DND-41 (cell line): ENCODE measurements at regions not wholly inside any gene's neighbourhood (a gene's known extent, or its start where the extent isn't known, plus 50 kb on each side); places are given as distances from the start of the nearest gene placed in this dataset.

Source experiments
- ATAC-seq: fragments of 200-7000 bp; cut with Tn5 transposase; 3 replicates; pipeline ENCODE4 v1.9.1; 2021; ENCODE audit warnings: low read depth; ENCODE audit not compliant: insufficient read depth
- DNase-seq: peaks from one replicate; pipeline ENCODE4 v3.0.0-alpha.2; 2020
- H2AFZ ChIP-seq: 2 replicates; pipeline ENCODE4 v1.6.0; 2012; ENCODE audit warnings: low read depth, low read length
- H3K27ac ChIP-seq: 2 replicates; pipeline ENCODE4 v1.5.1; 2012; ENCODE audit warnings: low read length, inconsistent platforms
- H3K27me3 ChIP-seq: fragments of 200-600 bp; sonication (generic); 2 replicates; pipeline ENCODE4 v1.6.0; 2012; ENCODE audit warnings: low read length, mild to moderate bottlenecking, inconsistent platforms; ENCODE audit not compliant: insufficient read depth, poor library complexity
- H3K36me3 ChIP-seq: 2 replicates; pipeline ENCODE4 v1.5.1; 2012; ENCODE audit warnings: low read length, inconsistent platforms; ENCODE audit not compliant: insufficient read depth
- H3K4me1 ChIP-seq: 2 replicates; pipeline ENCODE4 v1.5.1; 2012; ENCODE audit warnings: mild to moderate bottlenecking, low read length; ENCODE audit not compliant: insufficient read depth
- H3K4me2 ChIP-seq: 2 replicates; pipeline ENCODE4 v1.6.0; 2012; ENCODE audit warnings: mild to moderate bottlenecking, moderate library complexity, low read length, inconsistent platforms; ENCODE audit not compliant: insufficient read depth
- H3K4me3 ChIP-seq, 2 experiments: fragments of 200-600 bp in 1 of 2; shearing (Covaris generic) in 1 of 2; 2 replicates each; pipeline ENCODE4 v1.5.1; 2012 to 2016; ENCODE audit warnings: inconsistent platforms in 2 of 2, low read length in 2 of 2, mild to moderate bottlenecking in 2 of 2, low read depth in 1 of 2, moderate library complexity in 1 of 2
- H3K79me2 ChIP-seq: 2 replicates; pipeline ENCODE4 v1.6.0; 2012; ENCODE audit warnings: low read length, inconsistent platforms; ENCODE audit not compliant: insufficient read depth
- H3K9ac ChIP-seq: 2 replicates; pipeline ENCODE4 v1.6.0; 2012; ENCODE audit warnings: low read depth, mild to moderate bottlenecking, inconsistent platforms, low read length, moderate library complexity
- H3K9me3 ChIP-seq: 2 replicates; pipeline ENCODE4 v1.5.1; 2012; ENCODE audit warnings: low read length, moderate library complexity, mild to moderate bottlenecking, inconsistent platforms; ENCODE audit not compliant: insufficient read depth, severe bottlenecking
- H4K20me1 ChIP-seq: 2 replicates; pipeline ENCODE4 v1.6.0; 2012; ENCODE audit warnings: low read length; ENCODE audit not compliant: insufficient read depth
- EZH2 ChIP-seq: IDR thresholded peaks from 3 replicates; pipeline ENCODE4 v1.6.1; 2012; ENCODE audit warnings: borderline replicate concordance, low read depth, mild to moderate bottlenecking, moderate library complexity, low read length, inconsistent platforms; ENCODE audit not compliant: severe bottlenecking
- TF ChIP-seq, protein P1 (sequence below): IDR thresholded peaks from 2 replicates; pipeline ENCODE4 v1.5.1; 2012; ENCODE audit warnings: borderline replicate concordance, low read length, moderate library complexity, mild to moderate bottlenecking; ENCODE audit not compliant: poor library complexity, severe bottlenecking; ENCODE audit errors: extremely low read depth

DNA sequence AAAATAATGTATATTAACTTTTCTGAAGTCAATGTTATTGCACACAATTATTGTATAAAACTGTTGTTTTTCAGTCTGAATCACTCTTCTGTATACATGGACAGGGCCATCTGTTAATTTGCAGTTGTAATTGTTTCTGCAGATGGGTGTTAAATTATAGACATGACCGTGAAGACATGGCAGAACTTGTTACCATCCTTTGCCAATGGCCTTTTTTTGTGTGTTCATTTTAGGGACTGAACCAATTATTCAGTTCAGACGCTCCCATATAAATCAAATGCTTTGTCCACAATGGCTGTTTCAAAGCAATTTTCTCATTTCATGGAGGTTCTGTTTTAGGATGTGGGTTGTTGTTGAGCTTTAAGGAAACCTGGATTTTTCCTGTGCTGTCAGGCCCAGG is 533.7 kb downstream of the DOK5 start:
- Histone ChIP-seq H3K27ac (no peak overlapping the region), H3K36me3 (no peaks in the 10 kb centered on the region), H3K27me3 (peaks cover 9% of the 10 kb centered on the region), H3K4me1 (no peaks in the 10 kb centered on the region), H3K4me2 (no peak overlapping the region), H3K4me3 (no peak overlapping the region), H3K9me3 (no peaks in the 10 kb centered on the region), H3K9ac (no peak overlapping the region), H2AFZ (no peak overlapping the region), H4K20me1 (no peaks in the 10 kb centered on the region), H3K79me2 (no peaks in the 10 kb centered on the region)
- no peak for ATAC-seq
- no peak for DNase-seq
- TF ChIP-seq, protein P1, sequence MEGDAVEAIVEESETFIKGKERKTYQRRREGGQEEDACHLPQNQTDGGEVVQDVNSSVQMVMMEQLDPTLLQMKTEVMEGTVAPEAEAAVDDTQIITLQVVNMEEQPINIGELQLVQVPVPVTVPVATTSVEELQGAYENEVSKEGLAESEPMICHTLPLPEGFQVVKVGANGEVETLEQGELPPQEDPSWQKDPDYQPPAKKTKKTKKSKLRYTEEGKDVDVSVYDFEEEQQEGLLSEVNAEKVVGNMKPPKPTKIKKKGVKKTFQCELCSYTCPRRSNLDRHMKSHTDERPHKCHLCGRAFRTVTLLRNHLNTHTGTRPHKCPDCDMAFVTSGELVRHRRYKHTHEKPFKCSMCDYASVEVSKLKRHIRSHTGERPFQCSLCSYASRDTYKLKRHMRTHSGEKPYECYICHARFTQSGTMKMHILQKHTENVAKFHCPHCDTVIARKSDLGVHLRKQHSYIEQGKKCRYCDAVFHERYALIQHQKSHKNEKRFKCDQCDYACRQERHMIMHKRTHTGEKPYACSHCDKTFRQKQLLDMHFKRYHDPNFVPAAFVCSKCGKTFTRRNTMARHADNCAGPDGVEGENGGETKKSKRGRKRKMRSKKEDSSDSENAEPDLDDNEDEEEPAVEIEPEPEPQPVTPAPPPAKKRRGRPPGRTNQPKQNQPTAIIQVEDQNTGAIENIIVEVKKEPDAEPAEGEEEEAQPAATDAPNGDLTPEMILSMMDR: no peak
- TF ChIP-seq EZH2: no peak

GRCh38 chr20:55004044-55004443 is 528.7 kb downstream of the DOK5 start:
- H3K27ac ChIP-seq: no peak overlapping the region
- DNase-seq (no peak), ATAC-seq (no peak)
- no peaks in the 10 kb centered on the region for H3K4me1 ChIP-seq
- no peak overlapping the region for H3K4me3 ChIP-seq
- no peaks in the 10 kb centered on the region for H4K20me1 ChIP-seq
- H3K9ac ChIP-seq: no peak overlapping the region
- no peaks in the 10 kb centered on the region for H3K79me2 ChIP-seq
- no peaks in the 10 kb centered on the region for H3K36me3 ChIP-seq
- H3K9me3 ChIP-seq: no peaks in the 10 kb centered on the region
- no peak overlapping the region for H2AFZ ChIP-seq
- no peak overlapping the region for H3K4me2 ChIP-seq
- H3K27me3 ChIP-seq: peaks cover 15% of the 10 kb centered on the region
- TF ChIP-seq EZH2: no peak
- TF ChIP-seq, protein P1: no peak

DNA sequence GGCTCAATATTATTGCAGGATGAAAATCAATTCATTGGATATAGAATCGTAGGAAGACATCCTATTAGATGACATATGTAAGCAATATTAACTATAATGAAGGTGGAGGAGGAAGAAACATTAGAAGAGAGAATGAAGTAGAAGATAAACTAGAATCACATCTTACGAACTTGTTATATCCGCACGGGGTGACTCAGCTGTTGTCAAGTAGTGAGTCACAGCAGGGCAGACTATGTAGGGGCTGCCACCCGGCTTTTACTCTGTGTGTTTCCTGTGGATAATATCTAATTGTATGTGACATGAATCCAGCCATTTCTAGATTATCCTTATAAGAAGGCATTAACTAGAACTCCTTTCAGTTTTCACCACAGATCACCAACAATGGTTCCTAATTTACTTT is 520.2 kb downstream of the DOK5 start:
- no peaks in the 10 kb centered on the region for H4K20me1 ChIP-seq
- H3K27me3 ChIP-seq: peaks cover 16% of the 10 kb centered on the region
- no peak overlapping the region for H3K4me2 ChIP-seq
- H2AFZ ChIP-seq: no peak overlapping the region
- H3K4me1 ChIP-seq: no peaks in the 10 kb centered on the region
- H3K9me3 ChIP-seq: no peaks in the 10 kb centered on the region
- no peak for DNase-seq
- H3K36me3 ChIP-seq: no peaks in the 10 kb centered on the region
- H3K27ac ChIP-seq: no peak overlapping the region
- no peak overlapping the region for H3K9ac ChIP-seq
- no peak overlapping the region for H3K4me3 ChIP-seq
- no peak for ATAC-seq
- no peaks in the 10 kb centered on the region for H3K79me2 ChIP-seq
- TF ChIP-seq, protein P1: no peak
- no peak for TF ChIP-seq EZH2

DNA sequence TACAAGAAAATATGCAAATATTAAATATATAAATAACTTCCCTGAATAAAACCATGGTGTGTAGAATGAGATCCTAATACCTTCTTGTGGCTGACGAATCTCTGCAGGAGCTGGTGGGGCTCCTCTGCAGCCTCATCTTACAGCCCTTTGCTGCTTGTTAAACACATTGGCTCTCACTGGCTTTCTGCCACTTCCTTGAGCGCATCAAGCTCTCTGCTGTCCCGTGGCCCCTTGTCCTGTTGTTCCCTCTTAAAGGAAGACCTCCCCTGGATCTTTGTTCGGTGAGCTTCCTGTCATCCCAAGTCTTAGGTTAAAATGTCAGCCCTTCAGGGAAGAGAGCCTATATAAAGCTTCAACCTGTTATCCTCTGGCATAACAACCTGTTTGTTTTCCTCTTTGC is 519.6 kb downstream of the DOK5 start:
- Histone ChIP-seq H3K9ac (no peak overlapping the region), H3K4me1 (no peaks in the 10 kb centered on the region), H3K36me3 (no peaks in the 10 kb centered on the region), H4K20me1 (no peaks in the 10 kb centered on the region), H2AFZ (no peak overlapping the region), H3K4me2 (no peak overlapping the region), H3K4me3 (no peak overlapping the region), H3K27me3 (peaks cover 16% of the 10 kb centered on the region), H3K79me2 (no peaks in the 10 kb centered on the region), H3K9me3 (no peaks in the 10 kb centered on the region), H3K27ac (no peak overlapping the region)
- no peak for ATAC-seq
- no peak for TF ChIP-seq EZH2
- TF ChIP-seq, protein P1: no peak
- DNase-seq: no peak
